GM11168 (cell line): ENCODE measurements at regions not wholly inside any gene's neighbourhood (a gene's known extent, or its start where the extent isn't known, plus 50 kb on each side); places are given as distances from the start of the nearest gene placed in this dataset.

Experiments
- in situ Hi-C: fragments of 300-500 bp; cut with MboI; formaldehyde crosslinking; loops from one replicate; pipeline ENCODE4 v1.12.0; 2022; ENCODE audit warnings: low sequenced_read_pairs; ENCODE audit not compliant: unreplicated experiment

GRCh38 chr9:118023644-118024043 is 319.4 kb downstream of the TLR4 start:
- in situ Hi-C loops: no loop called here

- in situ Hi-C loops: no loop called here
Measured at GRCh38 chr9:118028225-118028624, 324.0 kb downstream of the TLR4 start.

GRCh38 chr9:118029425-118029824 is 325.2 kb downstream of the TLR4 start:
- in situ Hi-C loops: no loop called here

DNA sequence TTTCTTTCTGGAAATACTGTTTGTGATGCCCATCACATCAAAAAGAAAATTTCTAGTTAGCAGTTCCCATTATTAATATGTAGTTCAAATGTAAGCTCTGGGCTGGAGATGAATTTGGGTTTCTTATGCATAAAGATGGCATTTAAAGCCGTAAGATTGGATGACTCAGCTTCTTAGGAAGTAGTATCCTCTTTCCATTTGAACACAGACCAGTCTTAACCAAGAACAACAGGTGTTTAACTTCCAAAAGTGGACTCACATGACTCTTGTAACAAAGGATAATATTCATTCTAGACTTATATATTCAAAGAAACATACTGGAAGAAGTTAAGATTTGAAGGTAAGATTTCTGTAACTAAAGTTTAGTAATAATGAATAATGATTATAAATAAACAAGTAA is 330.5 kb downstream of the TLR4 start:
- in situ Hi-C loops: no loop called here

GRCh38 chr9:118038713-118039112 is 334.5 kb downstream of the TLR4 start:
- in situ Hi-C loops: no loop called here

DNA sequence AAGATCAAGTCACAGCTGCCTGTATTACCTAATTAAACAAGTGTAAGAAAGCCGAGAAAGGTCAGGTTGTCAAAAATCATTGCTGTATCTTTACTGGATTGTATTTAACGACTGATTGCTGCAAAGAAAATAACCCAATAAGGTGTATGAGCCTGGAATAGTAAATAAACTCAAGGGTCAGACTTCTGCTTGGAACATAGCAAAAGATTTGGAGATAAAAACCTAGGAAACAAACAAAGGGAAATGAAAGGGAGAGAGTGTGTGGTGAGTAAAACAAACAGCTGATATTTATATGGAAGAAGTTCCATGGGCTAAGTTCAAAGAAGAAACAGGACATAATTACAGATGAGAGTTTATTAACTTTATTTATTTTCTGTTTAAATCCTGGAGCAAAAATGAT is 354.0 kb downstream of the TLR4 start:
- in situ Hi-C loops: loop anchor here (10.0 kb wide), 1 partner anchor 627 kb away; no protein-coding TSS in a partner anchor

DNA sequence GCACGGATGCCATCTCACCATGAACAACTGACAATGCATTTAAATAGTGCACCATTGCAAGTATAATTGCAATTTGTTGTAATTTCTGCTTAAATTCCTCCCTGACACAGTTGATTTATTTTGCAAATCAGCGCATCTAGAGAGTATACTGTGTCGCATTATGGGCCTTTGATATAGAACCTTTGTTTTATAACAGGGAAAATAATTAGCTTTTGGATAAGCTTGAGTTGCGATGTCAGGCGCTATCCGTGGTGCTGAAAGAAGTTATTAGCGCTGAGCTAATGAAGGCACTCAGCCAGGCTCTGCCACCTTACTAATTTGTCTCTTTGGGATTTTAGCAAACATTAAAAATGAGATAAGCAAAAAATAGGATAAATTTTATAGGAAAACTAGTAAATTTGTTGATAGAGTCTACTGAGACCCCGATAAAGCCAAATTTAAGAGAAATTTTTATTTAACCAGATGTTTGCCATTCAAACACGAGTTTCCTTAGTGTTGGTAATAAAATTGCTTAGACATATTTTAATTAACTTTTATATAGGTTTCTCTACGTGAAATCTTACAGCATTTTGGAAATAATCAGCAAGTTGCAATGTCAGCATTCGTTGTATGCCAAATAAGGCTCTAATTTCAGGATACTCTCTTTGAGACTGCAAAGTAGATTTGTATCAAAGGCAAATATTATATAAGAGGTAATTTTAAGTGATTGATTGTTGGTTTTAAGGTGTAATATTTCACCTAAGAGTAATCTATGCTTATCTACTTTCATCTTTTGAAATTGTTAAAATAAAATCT is 355.5 kb downstream of the TLR4 start:
- in situ Hi-C loops: loop anchor here (10.0 kb wide), 1 partner anchor 625 kb away; no protein-coding TSS in a partner anchor

GRCh38 chr9:118083161-118083560 is 379.0 kb downstream of the TLR4 start:
- in situ Hi-C loops: no loop called here

- in situ Hi-C loops: no loop called here
Measured at GRCh38 chr9:118088090-118088489, 383.9 kb downstream of the TLR4 start.

DNA sequence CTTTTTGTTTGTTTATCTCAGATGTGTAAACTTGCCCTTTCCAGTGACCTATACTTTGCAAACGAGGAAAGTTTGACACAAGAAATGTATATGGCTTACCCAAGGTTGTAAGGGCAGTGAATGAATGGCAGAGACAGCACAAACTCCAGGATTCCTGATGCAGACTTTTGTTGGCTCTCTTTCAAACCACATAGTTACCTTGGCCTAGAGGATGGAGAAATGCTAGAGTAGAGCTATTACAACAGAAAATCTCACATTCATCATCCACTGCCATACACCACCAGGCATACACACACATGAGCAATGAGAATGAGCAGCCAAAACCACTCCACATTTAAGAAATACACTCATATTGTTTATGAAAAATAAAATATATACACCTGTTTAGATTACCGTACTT is 387.0 kb downstream of the TLR4 start:
- in situ Hi-C loops: no loop called here

GRCh38 chr9:118091711-118092500 is 387.7 kb downstream of the TLR4 start:
- in situ Hi-C loops: no loop called here

DNA sequence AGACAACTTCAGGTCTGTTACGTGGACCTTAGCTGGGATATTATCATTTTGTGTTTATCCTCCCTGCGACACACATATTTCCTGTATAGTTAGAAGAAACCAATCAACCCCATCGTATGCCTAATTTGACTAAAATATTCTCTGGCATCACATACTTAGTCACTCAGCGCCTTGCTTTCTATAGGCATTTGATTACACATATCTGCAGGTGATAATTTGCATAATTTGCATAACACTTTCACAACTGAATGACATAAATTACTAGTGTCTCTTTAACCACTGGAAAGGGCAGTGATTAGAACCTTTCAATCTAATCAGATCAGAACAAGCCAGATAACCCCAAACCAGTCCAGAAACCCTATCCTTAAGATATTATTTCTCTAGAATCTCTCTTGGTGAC is 390.2 kb downstream of the TLR4 start:
- in situ Hi-C loops: no loop called here

GRCh38 chr9:118100529-118101419 is 396.6 kb downstream of the TLR4 start:
- in situ Hi-C loops: no loop called here

DNA sequence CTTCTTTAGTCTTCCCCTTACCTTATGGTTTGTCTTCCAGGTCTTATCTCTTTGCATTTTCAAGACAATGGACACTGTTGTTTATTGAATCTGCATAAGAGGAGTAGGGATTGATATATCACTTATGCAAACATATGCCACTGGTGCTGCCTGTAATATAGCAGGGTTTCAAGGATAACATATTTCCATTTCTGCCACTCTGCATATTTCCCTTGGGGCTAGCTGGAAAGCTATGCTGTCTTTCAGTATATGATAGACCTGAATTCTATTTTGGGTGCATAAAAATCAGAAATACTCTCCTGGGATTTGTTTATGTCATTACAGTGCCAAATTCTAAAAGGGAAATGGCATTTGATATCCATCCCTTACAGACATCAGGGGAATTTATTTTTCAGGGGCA is 400.2 kb downstream of the TLR4 start:
- in situ Hi-C loops: no loop called here

- in situ Hi-C loops: no loop called here
Measured at GRCh38 chr9:118108971-118109370, 404.8 kb downstream of the TLR4 start.

DNA sequence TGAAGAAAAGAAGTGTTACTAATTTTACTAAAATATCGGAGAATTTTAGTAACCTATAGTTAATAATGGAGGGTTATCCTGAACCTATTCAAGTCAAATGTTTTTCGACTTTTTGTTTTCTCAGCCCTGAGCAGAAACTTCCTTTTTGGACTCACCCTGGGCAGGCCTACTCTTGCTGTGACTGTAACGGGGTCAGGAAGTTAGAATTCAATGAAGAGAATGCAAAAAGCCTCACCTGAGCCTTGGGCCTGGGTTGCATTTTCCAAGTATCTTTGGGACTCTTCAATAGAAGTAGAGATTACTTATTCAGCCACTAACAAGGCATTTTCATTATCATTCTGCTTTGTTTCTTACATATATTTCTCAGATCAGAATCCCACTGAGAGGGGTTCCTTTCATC is 405.3 kb downstream of the TLR4 start:
- in situ Hi-C loops: no loop called here

DNA sequence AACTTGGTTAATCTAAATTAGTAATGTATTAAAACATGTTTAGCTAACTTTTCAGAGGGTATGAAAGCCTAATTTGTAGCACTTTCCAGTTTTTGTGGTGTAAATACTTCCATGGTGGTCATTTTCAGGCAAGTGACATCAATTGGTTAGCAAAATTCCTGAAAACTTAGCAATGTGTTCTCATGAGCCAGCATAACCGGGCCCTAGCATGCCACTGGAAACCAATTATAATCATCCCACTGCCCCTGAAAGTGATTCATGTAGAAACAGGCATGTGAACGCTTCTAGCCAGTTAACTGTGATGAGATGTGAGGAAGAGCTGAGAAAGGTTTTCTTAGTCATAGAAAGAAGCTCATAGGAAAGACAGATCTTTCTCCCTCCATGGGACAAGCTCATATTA is 417.2 kb downstream of the TLR4 start:
- in situ Hi-C loops: no loop called here

DNA sequence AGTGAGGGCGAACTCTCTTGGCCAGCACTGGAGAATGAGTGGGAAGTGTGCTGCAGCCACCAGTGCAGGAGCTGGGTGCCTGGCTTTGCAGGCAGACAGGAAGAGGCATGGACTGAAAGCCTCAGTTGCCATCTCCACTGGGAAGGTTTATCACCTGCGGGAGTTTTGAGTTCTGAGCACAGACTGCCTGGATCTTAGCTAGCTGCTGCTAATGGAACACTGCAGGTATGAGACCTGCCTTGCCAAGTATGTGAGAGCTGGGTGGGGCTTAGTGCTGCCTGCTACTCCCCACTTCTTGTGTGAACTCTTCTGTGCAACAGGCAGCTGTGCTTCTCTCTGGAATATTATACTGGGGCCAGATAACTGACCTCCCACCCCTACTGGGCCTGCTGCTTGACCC is 424.1 kb downstream of the TLR4 start:
- in situ Hi-C loops: no loop called here

DNA sequence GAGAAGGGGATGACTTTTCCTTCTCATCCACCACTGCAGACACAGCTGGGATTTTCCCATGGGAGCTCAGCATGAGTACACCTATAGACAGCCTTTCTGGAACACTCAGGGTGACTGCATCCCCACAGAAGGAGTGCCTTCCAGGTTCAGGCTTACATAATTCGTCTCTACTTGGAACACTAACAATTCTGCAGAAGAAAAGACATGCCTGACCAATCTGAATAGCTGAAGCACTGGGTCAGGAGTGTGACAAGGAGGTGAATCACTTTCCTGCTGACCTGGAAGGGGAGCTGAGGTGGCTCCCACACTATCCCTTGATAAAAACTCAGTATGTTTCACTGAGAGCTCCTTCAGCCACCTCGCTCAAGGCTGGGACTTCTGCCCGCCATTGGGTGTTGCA is 425.3 kb downstream of the TLR4 start:
- in situ Hi-C loops: no loop called here

GRCh38 chr9:118148990-118149389 is 444.8 kb downstream of the TLR4 start:
- in situ Hi-C loops: no loop called here

- in situ Hi-C loops: no loop called here
Measured at GRCh38 chr9:118156846-118157245, 452.6 kb downstream of the TLR4 start.
